Gastrocnemius medialis (tissue), 4 donors: ENCODE measurements at regions not wholly inside any gene's neighbourhood (a gene's known extent, or its start where the extent isn't known, plus 50 kb on each side); places are given as distances from the start of the nearest gene placed in this dataset.

Experiments used
- POLR2A ChIP-seq, 2 donors: fragments of 450-650 bp; IDR thresholded peaks; one replicate each; pipeline ENCODE4 v1.6.1; 2017; ENCODE audit warnings: antibody characterized with exemption in 2 of 2, mild to moderate bottlenecking in 2 of 2, moderate library complexity in 2 of 2
- TF ChIP-seq, protein P1 (sequence below), 5 experiments: fragments of 450-650 bp in 3 of 5; fragments of 200-600 bp in 2 of 5; sonication (generic) in 2 of 5; IDR thresholded peaks in 4 of 5; conservative IDR thresholded peaks in 1 of 5; 1 replicate in 4 of 5; 2 replicates in 1 of 5; pipeline ENCODE4 v1.5.1; 2016 to 2019; ENCODE audit warnings: antibody characterized with exemption in 5 of 5, mild to moderate bottlenecking in 3 of 5, moderate library complexity in 3 of 5

GRCh38 chr6:131453803-131454202 lies 119.2 kb upstream of the ARG1 start:
- no peak for TF ChIP-seq POLR2A (IDR thresholded peaks at IDR 0.05)
- TF ChIP-seq, protein P1, sequence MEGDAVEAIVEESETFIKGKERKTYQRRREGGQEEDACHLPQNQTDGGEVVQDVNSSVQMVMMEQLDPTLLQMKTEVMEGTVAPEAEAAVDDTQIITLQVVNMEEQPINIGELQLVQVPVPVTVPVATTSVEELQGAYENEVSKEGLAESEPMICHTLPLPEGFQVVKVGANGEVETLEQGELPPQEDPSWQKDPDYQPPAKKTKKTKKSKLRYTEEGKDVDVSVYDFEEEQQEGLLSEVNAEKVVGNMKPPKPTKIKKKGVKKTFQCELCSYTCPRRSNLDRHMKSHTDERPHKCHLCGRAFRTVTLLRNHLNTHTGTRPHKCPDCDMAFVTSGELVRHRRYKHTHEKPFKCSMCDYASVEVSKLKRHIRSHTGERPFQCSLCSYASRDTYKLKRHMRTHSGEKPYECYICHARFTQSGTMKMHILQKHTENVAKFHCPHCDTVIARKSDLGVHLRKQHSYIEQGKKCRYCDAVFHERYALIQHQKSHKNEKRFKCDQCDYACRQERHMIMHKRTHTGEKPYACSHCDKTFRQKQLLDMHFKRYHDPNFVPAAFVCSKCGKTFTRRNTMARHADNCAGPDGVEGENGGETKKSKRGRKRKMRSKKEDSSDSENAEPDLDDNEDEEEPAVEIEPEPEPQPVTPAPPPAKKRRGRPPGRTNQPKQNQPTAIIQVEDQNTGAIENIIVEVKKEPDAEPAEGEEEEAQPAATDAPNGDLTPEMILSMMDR (IDR thresholded peaks at IDR 0.05 in 4 of 5, conservative IDR thresholded peaks at IDR 0.05 in 1 of 5): no peak
